Posterior cingulate gyrus (tissue), 11 donors: ENCODE measurements at regions not wholly inside any gene's neighbourhood (a gene's known extent, or its start where the extent isn't known, plus 50 kb on each side); places are given as distances from the start of the nearest gene placed in this dataset.
"Not testable (repeated sequence)": the region's sequence is repeated elsewhere in the genome, so short reads cannot be mapped to it uniquely, and the experiment has no call there.

Source experiments
- DNase-seq, 10 donors: peaks; one replicate each; pipeline versions ENCODE4 v3.0.0 to v3.0.0-alpha.2; 2020 to 2021; ENCODE audit warnings: mixed read lengths in 3 of 10
- intact Hi-C: fragments of 100-400 bp; cut with DNase I; formaldehyde crosslinking; loops from one replicate; pipeline ENCODE4 v1.15.1; 2023

DNA sequence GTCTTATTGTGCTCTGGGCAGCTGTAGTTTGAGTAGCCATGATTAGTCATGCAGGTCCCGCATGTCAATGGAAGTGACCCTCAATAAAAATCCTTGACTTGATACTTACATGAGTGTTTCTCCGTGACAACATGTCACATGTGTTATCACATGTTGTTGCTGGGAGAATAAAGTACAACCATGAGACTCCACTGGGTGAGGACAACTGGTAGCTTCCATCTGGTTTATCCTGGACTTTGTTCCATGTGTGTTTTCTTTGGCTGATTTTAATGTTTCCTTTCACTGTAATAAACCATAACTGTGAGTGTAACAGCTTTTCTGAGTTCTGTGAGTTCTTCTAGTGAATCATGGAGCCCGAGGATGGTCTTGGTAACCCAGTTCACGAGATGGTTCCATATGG is 63.1 kb upstream of the NDN start:
- intact Hi-C loops: no loop called here
- no peak for DNase-seq

DNA sequence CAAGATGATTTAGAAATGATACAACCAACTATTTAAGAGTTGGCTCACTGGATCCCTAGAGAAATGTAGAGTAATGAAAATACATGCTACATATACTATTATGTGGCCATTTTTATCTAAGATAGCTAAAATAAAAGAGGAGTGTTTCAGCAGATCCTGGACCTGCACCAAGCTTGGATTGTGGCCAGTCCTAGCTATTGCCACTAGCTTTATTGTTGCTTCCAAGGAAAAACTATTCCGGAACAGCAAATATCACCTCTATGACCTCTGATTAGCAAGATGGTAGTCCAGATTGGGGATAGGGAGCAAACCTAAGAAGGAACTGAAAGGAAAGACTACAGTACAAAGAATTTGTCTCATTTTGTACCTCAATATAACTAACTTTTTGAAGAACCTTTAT is 63.7 kb upstream of the NDN start:
- DNase-seq: no peak
- intact Hi-C loops: no loop called here

DNA sequence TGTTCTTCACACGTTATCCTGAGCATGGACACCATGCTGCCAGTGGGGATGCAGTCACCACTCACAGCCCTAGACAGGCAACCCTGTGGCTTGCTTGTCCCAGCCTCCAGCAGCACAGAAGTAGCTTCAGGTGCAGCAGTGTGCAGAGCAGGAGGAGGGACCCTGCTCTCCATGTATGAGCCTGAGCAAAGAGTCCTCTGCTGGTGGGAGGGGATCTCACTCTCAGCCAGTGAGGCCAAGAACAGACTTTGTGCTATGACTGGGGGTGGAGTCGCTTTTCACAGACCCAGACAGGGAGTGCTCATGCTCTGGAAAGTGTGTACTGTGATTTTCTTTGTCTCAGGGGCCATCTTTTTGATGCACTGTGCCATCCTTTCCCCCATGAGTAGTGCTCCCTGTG is 66.1 kb upstream of the NDN start:
- DNase-seq: no peak
- intact Hi-C loops: no loop called here

DNA sequence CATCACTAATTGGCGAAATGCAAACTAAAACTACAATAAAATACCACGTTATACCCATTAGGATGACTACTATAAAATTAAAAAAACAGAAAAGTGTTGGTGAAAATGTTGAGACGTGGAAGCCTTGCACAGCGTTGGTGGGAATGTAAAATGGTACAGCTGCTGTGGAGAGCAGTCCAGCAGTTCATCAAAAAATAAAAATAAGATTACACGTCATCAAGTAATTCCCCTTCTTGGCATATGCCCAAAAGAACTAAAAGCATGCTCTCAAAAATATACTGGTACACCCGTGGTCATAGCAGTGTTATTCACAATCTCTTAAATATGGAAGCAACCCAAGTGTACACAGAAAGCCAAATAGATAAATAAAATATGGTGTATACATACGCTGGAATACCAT is 71.8 kb upstream of the NDN start:
- intact Hi-C loops: no loop called here
- no peak for DNase-seq

DNA sequence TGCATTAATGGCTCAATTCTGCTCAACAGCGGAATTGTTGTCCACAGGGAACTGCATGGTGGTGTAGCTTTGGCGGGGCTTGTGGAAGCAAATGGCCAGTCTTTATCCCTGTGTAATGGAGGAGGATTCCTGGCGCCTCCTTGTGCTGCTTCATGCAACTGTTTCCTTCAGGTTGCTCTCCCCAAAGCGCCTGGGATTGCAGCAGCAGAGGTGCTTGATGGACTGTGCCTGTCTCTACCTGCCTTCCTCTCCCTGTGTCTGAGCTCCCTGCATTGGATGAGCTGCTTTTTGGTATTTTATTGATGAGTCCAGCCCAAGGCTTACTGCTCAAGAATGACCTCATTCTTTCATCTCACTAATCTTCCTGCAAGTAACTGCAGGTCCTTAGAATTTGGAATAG is 72.9 kb upstream of the NDN start:
- DNase-seq: no peak
- intact Hi-C loops: no loop called here

DNA sequence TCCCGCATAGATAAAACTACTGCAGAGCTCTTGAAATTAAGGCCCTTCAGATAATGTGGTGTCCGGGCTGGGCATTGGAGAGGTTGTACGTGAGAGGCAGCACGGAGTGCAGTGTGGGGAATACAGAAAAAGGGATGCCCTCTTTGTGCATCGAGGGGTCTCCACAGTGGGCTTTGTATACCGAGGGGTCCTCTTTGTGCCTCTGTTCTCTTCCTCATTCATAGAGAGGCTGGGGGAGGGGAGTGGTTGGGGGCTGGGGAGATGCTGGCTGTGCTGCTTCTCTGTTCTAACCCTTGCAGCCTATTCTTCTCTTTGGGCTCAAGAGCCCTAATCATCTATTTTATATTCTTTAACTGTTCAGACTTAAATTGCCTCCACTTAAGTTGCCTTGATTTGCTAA is 74.3 kb upstream of the NDN start:
- intact Hi-C loops: no loop called here
- no peak for DNase-seq

DNA sequence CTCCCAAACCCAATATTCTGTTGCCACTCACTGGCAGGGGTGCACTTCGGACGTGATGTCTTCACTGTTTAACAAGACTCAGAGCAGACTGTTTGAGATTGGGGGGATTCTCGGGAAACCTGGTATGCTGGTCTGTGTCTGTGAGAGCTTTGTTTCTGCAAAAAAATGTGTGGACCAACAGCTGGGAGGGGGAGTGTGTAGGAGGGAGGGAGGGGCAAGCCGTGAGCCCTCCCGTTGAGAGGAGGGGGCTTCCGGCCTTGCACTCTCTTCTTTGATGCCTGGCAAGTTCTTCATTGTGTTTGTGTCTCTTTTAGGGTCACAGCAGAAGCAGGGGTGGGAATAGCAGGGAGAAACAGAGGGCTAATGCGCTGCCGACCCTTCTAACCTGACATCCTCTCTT is 74.9 kb upstream of the NDN start:
- DNase-seq: no peak
- intact Hi-C loops: no loop called here

DNA sequence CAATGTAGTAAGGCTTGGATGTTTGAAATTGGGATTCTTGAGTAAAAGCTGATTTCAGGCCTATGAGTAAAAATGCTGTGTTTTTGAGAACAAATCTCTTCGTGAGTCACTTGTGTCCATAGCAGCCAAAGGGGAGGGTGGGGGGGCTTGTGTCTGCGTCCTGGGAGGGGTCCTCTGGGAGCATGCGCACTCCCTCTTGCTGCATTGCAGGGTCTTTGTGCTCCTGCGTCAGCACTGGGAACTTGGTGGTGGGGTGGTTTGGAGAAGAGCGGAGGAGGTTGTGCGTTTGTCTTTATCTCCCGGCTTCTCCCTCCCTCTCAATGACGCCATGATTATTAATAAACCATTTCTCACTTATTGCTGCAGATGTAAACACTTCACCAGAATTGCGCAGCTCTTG is 75.9 kb upstream of the NDN start:
- intact Hi-C loops: no loop called here
- no peak for DNase-seq

DNA sequence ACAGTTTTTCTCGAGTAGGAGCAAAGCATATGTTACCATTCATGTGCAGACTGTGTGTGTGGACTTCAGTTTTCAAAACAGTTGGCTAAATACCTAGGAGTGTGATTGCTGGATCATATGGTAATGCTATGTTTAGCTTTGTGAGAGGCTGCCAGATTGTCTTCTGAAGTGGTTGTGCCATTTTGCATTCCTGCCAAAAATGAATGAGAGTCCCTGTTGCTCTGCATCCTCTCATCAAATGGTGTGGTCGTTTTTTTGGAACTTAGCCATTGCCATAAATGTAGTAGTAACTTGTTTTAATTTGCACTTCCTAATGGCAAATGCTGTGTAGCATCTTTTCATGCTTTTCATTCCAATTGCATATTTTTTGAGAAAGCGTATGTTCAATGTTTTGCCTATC is 77.2 kb upstream of the NDN start:
- intact Hi-C loops: no loop called here
- DNase-seq: no peak

DNA sequence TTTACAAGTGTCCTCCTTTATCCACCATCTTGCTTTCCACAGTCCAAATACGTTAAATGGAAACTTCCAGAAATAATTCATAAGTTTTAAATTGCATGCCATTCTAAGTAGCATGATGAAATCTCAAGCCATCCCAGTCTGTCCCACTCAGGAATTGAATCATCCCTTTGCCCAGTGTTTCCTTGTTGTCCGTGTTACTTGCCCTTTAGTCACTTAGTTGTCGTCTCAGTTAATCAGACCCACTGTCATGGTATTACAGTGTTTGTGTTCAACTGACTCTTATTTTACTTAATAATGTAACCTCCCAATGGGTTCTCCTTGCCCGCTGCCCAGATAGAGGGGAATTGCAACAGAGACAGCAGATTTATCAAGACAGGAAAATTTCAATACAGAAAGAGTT is 77.6 kb upstream of the NDN start:
- DNase-seq: no peak
- intact Hi-C loops: no loop called here

DNA sequence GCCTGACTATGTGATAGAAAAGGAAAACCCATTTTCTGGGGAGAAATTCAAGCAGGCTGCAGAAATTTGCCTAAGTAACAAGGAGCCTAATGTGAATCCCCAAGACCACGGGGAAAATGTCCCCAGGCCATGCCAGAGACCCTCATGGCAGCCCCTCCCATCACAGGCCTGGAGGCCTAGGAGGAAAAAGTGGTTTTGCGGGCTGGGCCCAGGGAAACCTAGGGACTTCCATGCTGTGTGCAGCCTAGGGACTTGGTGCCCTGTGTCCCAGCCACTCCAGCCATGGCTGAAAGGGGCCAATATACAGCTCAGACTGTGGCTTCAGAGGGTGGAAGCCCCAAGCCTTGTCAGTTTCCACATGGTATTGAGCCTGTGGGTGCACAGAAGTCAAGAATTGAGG is 79.7 kb upstream of the NDN start:
- intact Hi-C loops, DNase-seq: not testable (repeated sequence)

DNA sequence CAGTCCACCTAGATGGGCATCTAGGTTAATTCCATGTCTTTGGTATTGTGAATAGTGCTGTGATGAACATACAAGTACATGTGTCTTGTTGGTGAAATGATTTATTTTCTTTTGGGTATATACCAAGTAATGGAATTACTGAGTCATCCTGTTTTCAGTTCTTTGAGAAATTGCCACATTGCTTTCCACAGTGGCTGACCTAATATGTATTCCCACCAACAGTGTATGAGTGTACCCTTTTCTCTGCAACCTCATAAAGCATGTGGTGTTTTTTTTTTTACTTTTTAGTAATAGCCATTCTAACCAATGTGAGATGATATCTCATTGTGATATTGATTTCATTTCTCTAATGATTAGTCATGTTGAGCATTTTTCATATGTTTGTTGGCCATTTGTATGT is 86.0 kb upstream of the NDN start:
- no peak for DNase-seq
- intact Hi-C loops: no loop called here

DNA sequence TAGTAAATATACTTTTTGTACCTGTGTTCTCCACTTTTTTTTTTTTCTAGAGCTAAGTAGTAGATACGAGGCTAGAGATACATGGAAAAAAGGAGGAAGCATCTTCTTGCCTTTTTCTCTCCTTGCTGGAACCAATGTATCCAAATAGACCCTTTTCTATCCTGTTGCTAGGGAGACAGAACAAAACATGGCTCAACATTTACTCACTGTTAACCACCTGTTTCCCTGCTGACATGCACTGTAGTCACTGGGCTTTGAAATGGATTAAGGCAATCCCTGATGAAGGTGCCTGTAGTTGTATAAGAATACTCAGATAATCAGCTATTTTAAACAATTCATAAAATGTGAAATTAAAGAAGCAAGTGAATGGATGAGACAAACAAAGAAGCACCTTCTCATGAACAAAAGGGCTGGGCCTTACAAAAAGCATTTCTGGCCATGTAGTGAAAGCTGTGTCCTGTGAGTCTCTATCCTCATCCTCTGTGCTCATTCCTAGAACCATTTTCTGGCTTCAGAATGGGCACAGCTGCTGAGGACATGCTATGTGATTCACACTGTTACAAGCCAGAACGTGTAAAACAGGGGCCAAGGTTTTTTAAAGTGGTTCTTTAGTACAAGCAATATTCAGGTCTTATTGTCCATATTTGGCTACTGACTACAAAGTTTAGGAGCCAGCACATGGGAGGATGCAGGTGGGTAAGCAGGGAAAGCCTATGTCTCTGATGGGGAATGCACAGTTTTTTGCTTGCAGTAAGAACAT is 100.4 kb upstream of the NDN start:
- intact Hi-C loops: no loop called here
- DNase-seq: no peak

DNA sequence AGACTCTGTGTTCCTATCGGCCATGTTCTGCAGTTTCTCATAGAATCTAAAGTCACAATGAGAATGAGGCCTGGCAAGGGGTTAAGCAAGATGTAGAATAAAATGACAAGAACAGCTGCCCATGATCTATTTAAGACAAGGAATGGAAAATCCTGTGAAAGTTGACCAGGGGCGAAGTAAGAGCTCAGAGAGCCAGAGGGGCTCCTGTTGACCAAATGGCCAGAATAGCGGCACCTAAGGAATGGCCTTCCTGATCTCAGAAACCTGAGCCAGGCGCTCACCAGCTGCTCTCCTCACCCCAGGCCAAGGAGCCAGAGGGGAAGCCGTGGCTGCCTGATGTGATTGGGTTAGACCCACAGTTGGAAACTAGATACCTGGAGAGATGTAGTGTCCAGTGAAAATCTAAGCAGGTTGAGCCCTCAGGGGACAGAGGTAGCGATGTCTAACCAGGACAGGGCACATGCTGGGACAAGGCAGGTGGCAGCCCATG is 106.1 kb upstream of the NDN start:
- intact Hi-C loops: no loop called here
- no peak for DNase-seq

DNA sequence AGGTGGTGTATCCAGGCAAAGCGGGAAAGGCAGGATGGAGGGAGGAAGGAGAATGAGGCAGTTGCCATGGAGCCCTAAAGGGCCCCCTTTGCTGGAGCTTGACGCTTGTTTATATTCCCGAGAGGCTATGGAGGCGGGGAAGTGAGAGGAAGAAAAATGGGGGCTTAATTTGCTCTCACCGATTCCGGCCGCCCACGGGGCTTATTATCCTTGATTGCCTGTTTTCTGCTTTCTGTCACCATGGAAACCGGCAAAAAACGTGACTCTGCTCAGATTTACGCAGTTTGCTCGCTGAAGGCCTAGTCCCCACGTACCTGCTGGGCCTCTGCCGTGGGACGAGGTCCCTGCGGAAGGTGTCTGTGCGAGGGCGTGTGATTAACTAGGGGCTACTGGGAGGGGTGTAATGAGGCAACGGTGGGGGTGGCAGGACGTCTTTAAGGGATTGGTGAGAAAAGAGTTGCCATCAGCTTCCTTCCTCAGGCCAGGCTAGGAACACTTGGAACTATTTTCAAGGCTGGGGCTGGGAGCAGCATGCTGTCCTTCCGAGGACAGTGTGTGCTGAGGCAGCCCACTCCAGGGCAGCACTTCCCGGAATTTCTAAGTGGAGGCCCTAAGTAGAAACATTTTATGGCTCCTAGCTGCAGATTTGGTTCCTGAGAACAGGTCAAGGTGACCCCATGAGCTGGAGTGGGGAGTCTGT is 110.8 kb upstream of the NDN start:
- intact Hi-C loops: no loop called here

DNA sequence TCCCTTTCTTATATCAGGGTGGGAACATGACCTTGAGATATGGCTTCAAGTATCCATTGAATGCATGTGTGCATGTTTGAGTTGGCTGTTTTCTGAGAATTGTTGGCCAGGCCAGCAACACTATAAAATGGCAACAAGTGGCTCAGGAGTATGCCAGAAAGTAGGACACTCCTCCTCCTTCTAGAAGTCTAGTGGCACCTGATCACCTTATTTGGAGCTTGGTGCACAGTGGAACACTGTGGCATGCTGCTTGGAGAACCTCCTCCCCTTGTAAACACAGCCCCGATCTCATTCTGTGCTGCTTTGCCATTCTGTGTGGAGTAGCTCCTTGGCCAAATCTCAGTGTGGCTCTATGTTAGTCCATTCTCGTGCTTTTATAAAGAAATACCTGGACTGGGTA is 114.8 kb upstream of the NDN start:
- intact Hi-C loops: no loop called here
- no peak for DNase-seq

More for the DNA sequence above, 110.8 kb upstream of the NDN start:
- peak in 3 of 10 donors; percentile 24 to 83 (median 28) for DNase-seq

DNA sequence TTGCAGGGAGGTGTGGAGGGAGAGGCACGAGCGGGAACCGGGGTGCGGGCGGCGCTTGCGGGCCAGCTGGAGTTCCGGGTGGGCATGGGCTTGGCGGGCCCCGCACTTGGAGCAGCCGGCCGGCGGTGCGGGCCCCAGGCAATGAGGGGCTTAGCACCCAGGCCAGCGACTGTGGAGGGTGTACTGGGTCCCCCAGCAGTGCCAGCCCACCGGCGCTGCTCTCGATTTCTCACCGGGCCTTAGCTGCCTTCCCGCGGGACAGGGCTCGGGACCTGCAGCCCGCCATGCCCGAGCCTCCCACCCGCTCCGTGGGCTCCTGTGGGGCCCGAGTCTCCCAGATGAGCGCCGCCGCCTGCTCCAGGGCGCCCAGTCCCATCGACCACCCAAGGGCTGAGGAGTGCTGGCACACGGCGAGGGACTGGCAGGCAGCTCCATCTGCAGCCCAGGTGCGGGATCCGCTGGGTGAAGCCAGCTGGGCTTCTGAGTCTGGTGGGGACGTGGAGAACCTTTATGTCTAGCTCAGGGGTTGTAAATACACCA is 115.9 kb upstream of the NDN start:
- DNase-seq: peak in 1 of 10 donors; percentile 43
- intact Hi-C loops: not testable (repeated sequence)

DNA sequence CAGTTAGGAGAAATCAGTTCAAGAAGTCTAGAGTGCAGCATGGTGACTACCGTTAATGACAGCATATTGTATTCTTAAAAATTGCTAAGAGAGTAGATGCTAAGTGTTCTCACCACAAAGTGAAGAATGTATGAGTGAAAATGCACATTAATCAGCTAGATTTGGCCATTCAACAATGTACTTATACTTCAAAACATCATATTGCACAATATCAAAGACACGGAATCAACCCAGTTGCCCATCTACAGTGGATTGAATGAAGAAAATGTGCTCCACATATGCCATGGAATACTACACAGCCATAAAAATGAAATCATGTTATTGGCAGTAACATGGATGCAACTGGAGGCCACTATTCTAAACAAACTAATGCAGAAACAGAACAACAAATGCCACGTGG is 119.9 kb upstream of the NDN start:
- intact Hi-C loops: no loop called here
- DNase-seq: no peak

DNA sequence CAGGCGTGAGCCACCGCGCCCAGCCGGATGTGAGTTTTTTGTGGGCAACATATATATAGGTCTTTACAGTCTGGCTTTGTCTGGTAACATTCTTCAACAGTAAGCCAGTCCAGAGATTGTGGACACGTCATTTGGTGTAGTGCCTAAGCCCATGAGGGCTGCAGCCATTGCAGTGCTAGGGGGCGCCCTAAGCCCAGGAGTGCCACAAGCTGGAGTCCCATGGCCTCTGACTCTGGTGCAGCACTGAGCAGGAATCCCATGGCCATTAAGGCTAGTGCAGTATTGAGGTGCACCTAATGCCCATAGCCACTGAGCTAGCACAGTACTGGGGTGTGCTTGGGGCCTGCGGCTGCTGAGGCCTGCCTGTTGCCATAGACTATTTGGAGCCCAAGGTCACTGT is 136.4 kb upstream of the NDN start:
- no peak for DNase-seq
- intact Hi-C loops: no loop called here

DNA sequence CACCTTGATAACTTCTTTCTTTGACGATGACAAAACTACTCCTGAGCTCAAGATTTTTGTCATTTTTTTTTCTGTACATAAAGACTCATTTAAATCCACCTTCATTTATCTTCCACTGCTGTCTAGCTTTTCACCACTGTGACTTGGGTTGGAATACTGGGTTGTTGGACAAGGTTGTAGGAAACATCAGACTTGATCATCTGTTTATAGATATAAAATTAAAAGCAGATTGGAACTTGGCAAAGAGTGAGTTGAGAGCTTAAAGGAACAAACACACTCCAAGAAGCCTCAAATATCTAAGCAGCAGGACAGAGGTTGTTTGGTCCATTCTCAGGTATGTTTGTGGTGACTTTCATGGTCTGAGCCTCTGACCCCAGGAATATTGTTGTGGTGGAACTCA is 141.7 kb upstream of the NDN start:
- intact Hi-C loops: no loop called here
- DNase-seq: no peak

DNA sequence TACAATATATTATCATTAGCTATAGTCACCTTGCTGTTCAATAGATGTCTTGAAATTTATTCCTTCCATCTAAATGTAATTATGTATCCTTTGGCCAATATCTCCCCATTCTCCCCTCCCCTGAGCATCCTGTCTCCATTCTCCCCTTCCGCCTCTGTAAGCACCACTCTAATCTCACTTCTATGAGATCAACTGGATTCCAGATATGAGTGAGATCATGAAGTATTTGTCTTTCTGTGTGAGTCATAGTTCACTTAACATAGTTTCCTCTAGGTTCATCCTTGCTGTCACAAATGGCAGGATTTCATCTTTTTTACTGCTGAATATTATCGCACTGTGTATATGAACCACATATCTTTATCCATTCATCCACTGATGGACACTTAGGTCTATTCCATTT is 148.8 kb upstream of the NDN start:
- no peak for DNase-seq
- intact Hi-C loops: no loop called here

DNA sequence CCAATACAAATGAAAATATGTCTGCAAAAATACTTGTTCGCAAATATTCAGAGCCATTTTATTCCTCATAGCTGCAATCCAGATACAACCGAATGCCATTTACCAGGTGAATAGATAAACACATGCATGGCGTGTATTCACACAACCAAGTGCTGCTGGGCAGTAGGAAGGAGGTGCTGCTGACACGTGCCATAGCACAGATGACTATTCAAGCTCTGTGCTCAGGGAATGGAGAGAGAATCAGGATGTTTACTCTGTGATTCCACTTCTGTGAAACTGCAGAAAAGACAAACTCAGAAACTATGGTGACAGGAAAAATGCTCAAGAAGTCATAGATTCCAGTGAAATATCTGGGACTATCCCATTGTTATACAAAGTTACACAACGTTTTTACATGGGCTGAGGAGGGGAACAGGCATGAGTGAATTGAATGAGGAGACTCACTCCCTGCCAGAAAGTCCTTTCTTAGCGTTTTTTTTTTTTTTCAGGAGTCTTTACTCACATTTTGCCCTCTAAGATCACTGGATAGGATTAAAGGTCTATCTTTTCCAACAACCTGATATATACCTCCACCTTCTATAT is 152.9 kb upstream of the NDN start:
- intact Hi-C loops: no loop called here
- no peak for DNase-seq
